Naive thymus-derived CD4-positive, alpha-beta T cell (primary cell): ENCODE measurements at regions not wholly inside any gene's neighbourhood (a gene's known extent, or its start where the extent isn't known, plus 50 kb on each side); places are given as distances from the start of the nearest gene placed in this dataset.
"Not testable (repeated sequence)": the region's sequence is repeated elsewhere in the genome, so short reads cannot be mapped to it uniquely, and the experiment has no call there.

Experiments used
- ATAC-seq: fragments of 150-1000 bp; cut with Tn5 transposase; 2 replicates; pipeline ENCODE4 v1.10.0; 2021; ENCODE audit warnings: mild to moderate bottlenecking, moderate library complexity
- CTCF ChIA-PET: fragments of 350-600 bp; sonication (Branson Sonifier 250); formaldehyde crosslinking; loops from one replicate; lab custom pipeline; 2021; ENCODE audit warnings: antibody characterized with exemption; lab: Charles Lee
- POLR2A ChIA-PET: fragments of 350-600 bp; sonication (Branson Sonifier 250); formaldehyde crosslinking; loops from one replicate; lab custom pipeline; 2021; ENCODE audit warnings: antibody characterized with exemption, inconsistent platforms; lab: Charles Lee
- DNase-seq, 9 donors: peaks; one replicate each; pipeline versions ENCODE4 v3.0.0 to v3.0.0-alpha.2; 2020 to 2022; ENCODE audit warnings: mixed read lengths in 1 of 9
- H3K27ac ChIP-seq: one replicate; pipeline ENCODE4 v1.7.0; 2013; ENCODE audit warnings: mild to moderate bottlenecking, low read depth, low read length, moderate library complexity
- H3K27me3 ChIP-seq, 2 donors: one replicate each; pipeline ENCODE4 v1.7.0; 2013; ENCODE audit warnings: low read length in 2 of 2, mild to moderate bottlenecking in 2 of 2, moderate library complexity in 2 of 2; ENCODE audit not compliant: control insufficient read depth in 2 of 2, insufficient read depth in 2 of 2
- H3K36me3 ChIP-seq, 3 experiments: 1 replicate in 2 of 3; 2 replicates in 1 of 3; pipeline ENCODE4 v1.7.0; 2013; ENCODE audit warnings: low read length in 3 of 3, mild to moderate bottlenecking in 3 of 3, moderate library complexity in 1 of 3; ENCODE audit not compliant: insufficient read depth in 3 of 3, control insufficient read depth in 2 of 3
- H3K4me1 ChIP-seq, 2 donors: one replicate each; pipeline ENCODE4 v1.7.0; 2013; ENCODE audit warnings: low read length in 2 of 2, mild to moderate bottlenecking in 2 of 2, moderate library complexity in 1 of 2; ENCODE audit not compliant: control insufficient read depth in 2 of 2, insufficient read depth in 2 of 2
- H3K4me3 ChIP-seq: 2 replicates; pipeline ENCODE4 v1.7.0; 2013; ENCODE audit warnings: mild to moderate bottlenecking, low read length
- H3K9me3 ChIP-seq, 3 experiments: 1 replicate in 2 of 3; 2 replicates in 1 of 3; pipeline ENCODE4 v1.7.0; 2013; ENCODE audit warnings: low read length in 3 of 3; ENCODE audit not compliant: control insufficient read depth in 2 of 3
- H3K27ac Mint-ChIP-seq, 9 donors: one replicate each; pipeline ENCODE4 v1.8.0; 2020 to 2022; ENCODE audit warnings: mixed read lengths in 9 of 9, mild to moderate bottlenecking in 8 of 9, moderate library complexity in 5 of 9, inconsistent platforms in 2 of 9
- H3K27me3 Mint-ChIP-seq, 5 donors: one replicate each; pipeline ENCODE4 v1.8.0; 2021 to 2022; ENCODE audit warnings: mixed read lengths in 5 of 5, mild to moderate bottlenecking in 1 of 5
- H3K36me3 Mint-ChIP-seq, 5 donors: one replicate each; pipeline ENCODE4 v1.8.0; 2020 to 2022; ENCODE audit warnings: mixed read lengths in 5 of 5, mild to moderate bottlenecking in 3 of 5, inconsistent platforms in 1 of 5
- H3K4me1 Mint-ChIP-seq, 7 donors: one replicate each; pipeline ENCODE4 v1.8.0; 2020 to 2022; ENCODE audit warnings: mixed read lengths in 7 of 7, mild to moderate bottlenecking in 3 of 7, inconsistent platforms in 1 of 7
- H3K4me3 Mint-ChIP-seq, 10 donors: one replicate each; pipeline ENCODE4 v1.8.0; 2020 to 2022; ENCODE audit warnings: mild to moderate bottlenecking in 10 of 10, mixed read lengths in 10 of 10, moderate library complexity in 6 of 10, inconsistent platforms in 2 of 10
- H3K9me3 Mint-ChIP-seq, 11 donors: one replicate each; pipeline ENCODE4 v1.8.0; 2020 to 2022; ENCODE audit warnings: mixed read lengths in 11 of 11, mild to moderate bottlenecking in 4 of 11, inconsistent platforms in 1 of 11, moderate library complexity in 1 of 11
- intact Hi-C, 2 donors: fragments of 100-400 bp; cut with micrococcal nuclease; formaldehyde crosslinking; loops; one replicate each; pipeline ENCODE4 v1.15.1; 2023

GRCh38 chr3:106144030-106144429, 275.2 kb upstream of the CBLB start:
- Histone ChIP-seq H3K36me3 (no peaks in the 10 kb centered on the region), H3K27ac (no peak overlapping the region), H3K9me3 (no peaks in the 10 kb centered on the region), H3K4me3 (no peak overlapping the region), H3K27me3 (no peaks in the 10 kb centered on the region), H3K4me1 (no peaks in the 10 kb centered on the region)
- ChIA-PET CTCF (no interaction called here), POLR2A (no interaction called here)
- no peaks in the 10 kb centered on the region for H3K27me3 Mint-ChIP-seq
- peaks cover 0 to 11% (median 0%) of the 10 kb centered on the region in 7 donors for H3K4me1 Mint-ChIP-seq
- no peak overlapping the region for H3K27ac Mint-ChIP-seq
- intact Hi-C loops = no loop called here
- ATAC-seq (no peak), DNase-seq (no peak)
- H3K4me3 Mint-ChIP-seq = no peak overlapping the region
- peaks cover 0 to 32% (median 0%) of the 10 kb centered on the region in 5 donors for H3K36me3 Mint-ChIP-seq
- peaks cover 0 to 36% (median 4%) of the 10 kb centered on the region in 11 donors for H3K9me3 Mint-ChIP-seq

GRCh38 chr3:106148440-106149082, 279.7 kb upstream of the CBLB start:
- H3K4me3 ChIP-seq, H3K4me1 Mint-ChIP-seq, H3K36me3 ChIP-seq, H3K4me3 Mint-ChIP-seq, ATAC-seq, H3K9me3 ChIP-seq, H3K27ac Mint-ChIP-seq, H3K27me3 ChIP-seq, CTCF ChIA-PET, intact Hi-C loops, H3K27ac ChIP-seq, POLR2A ChIA-PET, H3K27me3 Mint-ChIP-seq, DNase-seq, H3K4me1 ChIP-seq: not testable (repeated sequence)
- Mint-ChIP-seq H3K9me3 (peaks cover 0 to 47% (median 4%) of the 10 kb centered on the region in 11 donors), H3K36me3 (peaks cover 0 to 44% (median 0%) of the 10 kb centered on the region in 5 donors)

- no peak overlapping the region for H3K27ac ChIP-seq
- CTCF ChIA-PET = no interaction called here
- Mint-ChIP-seq H3K4me3 (no peak overlapping the region), H3K27me3 (no peaks in the 10 kb centered on the region), H3K27ac (no peak overlapping the region), H3K4me1 (peaks cover 0 to 4% (median 0%) of the 10 kb centered on the region in 7 donors), H3K9me3 (peaks cover 0 to 21% (median 0%) of the 10 kb centered on the region in 11 donors), H3K36me3 (peaks cover 0 to 23% (median under 1%) of the 10 kb centered on the region in 5 donors)
- DNase-seq (no peak), ATAC-seq (no peak)
- H3K36me3 ChIP-seq = no peaks in the 10 kb centered on the region
- H3K9me3 ChIP-seq = no peaks in the 10 kb centered on the region
- POLR2A ChIA-PET = no interaction called here
- intact Hi-C loops = no loop called here
- H3K4me3 ChIP-seq = no peak overlapping the region
- no peaks in the 10 kb centered on the region for H3K4me1 ChIP-seq
- H3K27me3 ChIP-seq = no peaks in the 10 kb centered on the region
Measured at GRCh38 chr3:106157411-106157810, 288.6 kb upstream of the CBLB start.

- H3K36me3 Mint-ChIP-seq = peaks cover 0 to 46% (median 6%) of the 10 kb centered on the region in 5 donors
- H3K9me3 Mint-ChIP-seq = peaks cover 0 to 41% (median 7%) of the 10 kb centered on the region in 11 donors
- H3K27ac Mint-ChIP-seq = no peak overlapping the region
- no peak overlapping the region for H3K4me3 Mint-ChIP-seq
- ChIA-PET CTCF (no interaction called here), POLR2A (interaction anchor here (1.0 kb wide), 1 partner anchor 25 kb away, joined by 3 read pairs; no protein-coding TSS in a partner anchor)
- peaks cover 0 to 7% (median 0%) of the 10 kb centered on the region in 7 donors for H3K4me1 Mint-ChIP-seq
- no peak for DNase-seq
- ATAC-seq = no peak
- Histone ChIP-seq H3K9me3 (no peaks in the 10 kb centered on the region), H3K27me3 (no peaks in the 10 kb centered on the region), H3K4me3 (no peak overlapping the region), H3K27ac (no peak overlapping the region), H3K36me3 (no peaks in the 10 kb centered on the region), H3K4me1 (no peaks in the 10 kb centered on the region)
- H3K27me3 Mint-ChIP-seq = no peaks in the 10 kb centered on the region
- intact Hi-C loops = no loop called here
Measured at GRCh38 chr3:106160396-106160795, 291.6 kb upstream of the CBLB start.

- no peaks in the 10 kb centered on the region for H3K27me3 ChIP-seq
- no peaks in the 10 kb centered on the region for H3K36me3 ChIP-seq
- peaks cover 0 to 9% (median 0%) of the 10 kb centered on the region in 7 donors for H3K4me1 Mint-ChIP-seq
- peaks cover 0 to 49% (median 6%) of the 10 kb centered on the region in 5 donors for H3K36me3 Mint-ChIP-seq
- POLR2A ChIA-PET = no interaction called here
- no peak overlapping the region for H3K27ac Mint-ChIP-seq
- DNase-seq = no peak
- CTCF ChIA-PET = no interaction called here
- no peak overlapping the region for H3K4me3 Mint-ChIP-seq
- no peak overlapping the region for H3K4me3 ChIP-seq
- ATAC-seq = no peak
- H3K27ac ChIP-seq = no peak overlapping the region
- intact Hi-C loops = no loop called here
- H3K9me3 ChIP-seq = no peaks in the 10 kb centered on the region
- no peaks in the 10 kb centered on the region for H3K27me3 Mint-ChIP-seq
- peaks cover 0 to 38% (median 7%) of the 10 kb centered on the region in 11 donors for H3K9me3 Mint-ChIP-seq
- H3K4me1 ChIP-seq = no peaks in the 10 kb centered on the region
Measured at GRCh38 chr3:106161246-106161645, 292.4 kb upstream of the CBLB start.

- H3K36me3 ChIP-seq = no peaks in the 10 kb centered on the region
- DNase-seq (no peak), ATAC-seq (no peak)
- CTCF ChIA-PET = no interaction called here
- H3K4me1 ChIP-seq = peaks cover 6 to 8% of the 10 kb centered on the region in 2 donors
- Mint-ChIP-seq H3K4me3 (no peak overlapping the region), H3K27me3 (no peaks in the 10 kb centered on the region), H3K9me3 (peaks cover 0 to 27% (median 4%) of the 10 kb centered on the region in 11 donors), H3K36me3 (peaks cover 0 to 65% (median 3%) of the 10 kb centered on the region in 5 donors), H3K4me1 (peaks cover 6 to 27% (median 21%) of the 10 kb centered on the region in 7 donors), H3K27ac (no peak overlapping the region)
- POLR2A ChIA-PET = no interaction called here
- H3K9me3 ChIP-seq = no peaks in the 10 kb centered on the region
- intact Hi-C loops = no loop called here
- H3K4me3 ChIP-seq = no peak overlapping the region
- H3K27me3 ChIP-seq = no peaks in the 10 kb centered on the region
- H3K27ac ChIP-seq = no peak overlapping the region
Measured at GRCh38 chr3:106167728-106168127, 298.9 kb upstream of the CBLB start.
